IMR-90 (cell line): ENCODE measurements at regions not wholly inside any gene's neighbourhood (a gene's known extent, or its start where the extent isn't known, plus 50 kb on each side); places are given as distances from the start of the nearest gene placed in this dataset.

Source experiments
- ATAC-seq: fragments of 200-7000 bp; cut with Tn5 transposase; 2 replicates; pipeline ENCODE4 v1.9.1; 2020; ENCODE audit warnings: low read depth, mild to moderate bottlenecking, moderate library complexity
- BruUV-seq: library from RNA; stranded (reverse); fragments of 400-500 nt; replicated peaks from 2 replicates; lab custom pipeline; 2021; lab: Mats Ljungman, UMichigan
- CTCF ChIA-PET: fragments of 300-600 bp; formaldehyde crosslinking; extraction: SDS; loops from one replicate; lab custom pipeline; 2021; ENCODE audit warnings: antibody characterized with exemption; lab: Yijun Ruan, JAX
- POLR2A ChIA-PET: fragments of 300-600 bp; sonication (Branson Sonifier 250); formaldehyde crosslinking; loops from one replicate; lab custom pipeline; 2022; ENCODE audit warnings: antibody characterized with exemption; ENCODE audit not compliant: unreplicated experiment; lab: Charles Lee
- DNase-seq: peaks from one replicate; pipeline ENCODE4 v3.0.0; 2013
- H2AFZ ChIP-seq: replicated peaks from 2 replicates; pipeline ENCODE3; 2013; ENCODE audit warnings: low read length, mild to moderate bottlenecking; ENCODE audit not compliant: poor library complexity
- H2AK5ac ChIP-seq: 2 replicates; pipeline ENCODE4 v1.6.1; 2013; ENCODE audit warnings: low read depth, low read length, inconsistent platforms
- H2AK9ac ChIP-seq: replicated peaks from 2 replicates; pipeline ENCODE3; 2013; ENCODE audit warnings: mild to moderate bottlenecking, low read depth, low read length, moderate library complexity; ENCODE audit not compliant: poor library complexity
- H2BK120ac ChIP-seq: 2 replicates; pipeline ENCODE4 v1.6.1; 2013; ENCODE audit warnings: low read depth, low read length, inconsistent platforms
- H2BK15ac ChIP-seq: 3 replicates; pipeline ENCODE4 v1.6.1; 2013; ENCODE audit warnings: low read depth, low read length, inconsistent platforms
- H2BK20ac ChIP-seq: 2 replicates; pipeline ENCODE4 v1.6.1; 2013; ENCODE audit warnings: low read depth, mild to moderate bottlenecking, inconsistent platforms, low read length, moderate library complexity
- H2BK5ac ChIP-seq: 2 replicates; pipeline ENCODE4 v1.6.1; 2013; ENCODE audit warnings: mild to moderate bottlenecking, low read depth, low read length, inconsistent platforms; ENCODE audit not compliant: poor library complexity, severe bottlenecking
- H3K14ac ChIP-seq: replicated peaks from 2 replicates; pipeline ENCODE4 v1.6.1; 2013; ENCODE audit warnings: low read depth, low read length, inconsistent platforms
- H3K18ac ChIP-seq: 2 replicates; pipeline ENCODE4 v1.6.1; 2013; ENCODE audit warnings: low read depth, low read length, control low read depth
- H3K23ac ChIP-seq: 2 replicates; pipeline ENCODE4 v1.6.1; 2013; ENCODE audit warnings: low read depth, low read length, inconsistent platforms
- H3K27ac ChIP-seq: 2 replicates; pipeline ENCODE4 v1.5.1; 2013; ENCODE audit warnings: mild to moderate bottlenecking, control low read depth, low read length; ENCODE audit not compliant: insufficient read depth
- H3K27me3 ChIP-seq: 2 replicates; pipeline ENCODE4 v1.6.1; 2013; ENCODE audit warnings: low read length; ENCODE audit not compliant: control insufficient read depth, insufficient read depth
- H3K36me3 ChIP-seq: 2 replicates; pipeline ENCODE4 v1.6.1; 2013; ENCODE audit warnings: low read length, mixed read lengths; ENCODE audit not compliant: control insufficient read depth, insufficient read depth
- H3K4ac ChIP-seq: 2 replicates; pipeline ENCODE4 v1.6.1; 2013; ENCODE audit warnings: low read depth, low read length, inconsistent platforms
- H3K4me1 ChIP-seq: 2 replicates; pipeline ENCODE4 v1.6.1; 2013; ENCODE audit warnings: low read length, mixed read lengths; ENCODE audit not compliant: control insufficient read depth, insufficient read depth
- H3K4me2 ChIP-seq: 2 replicates; pipeline ENCODE4 v1.6.1; 2013; ENCODE audit warnings: low read depth, mild to moderate bottlenecking, control low read depth, low read length, moderate library complexity
- H3K4me3 ChIP-seq: 2 replicates; pipeline ENCODE4 v1.5.1; 2013; ENCODE audit warnings: low read depth, mild to moderate bottlenecking, control low read depth, low read length, moderate library complexity; ENCODE audit not compliant: insufficient read depth
- H3K56ac ChIP-seq: 2 replicates; pipeline ENCODE4 v1.6.1; 2013; ENCODE audit warnings: low read length, inconsistent platforms; ENCODE audit not compliant: insufficient read depth; ENCODE audit errors: extremely low read depth
- H3K79me1 ChIP-seq, 2 experiments: 2 replicates each; pipeline ENCODE4 v1.6.1; 2013; ENCODE audit warnings: low read length in 2 of 2, inconsistent platforms in 1 of 2, low read depth in 1 of 2
- H3K9ac ChIP-seq: 2 replicates; pipeline ENCODE4 v1.6.1; 2013; ENCODE audit warnings: low read depth, low read length, control low read depth
- H3K9me1 ChIP-seq: 2 replicates; pipeline ENCODE4 v1.6.1; 2013; ENCODE audit warnings: low read length, inconsistent platforms; ENCODE audit not compliant: insufficient read depth
- H3K9me3 ChIP-seq: 2 replicates; pipeline ENCODE4 v1.6.1; 2013; ENCODE audit warnings: low read length; ENCODE audit not compliant: control insufficient read depth, insufficient read depth
- H4K20me1 ChIP-seq: 2 replicates; pipeline ENCODE4 v1.6.1; 2013; ENCODE audit warnings: low read length, inconsistent platforms; ENCODE audit not compliant: insufficient read depth
- H4K5ac ChIP-seq: 2 replicates; pipeline ENCODE4 v1.6.1; 2013; ENCODE audit warnings: mild to moderate bottlenecking, low read depth, low read length, control low read depth
- H4K8ac ChIP-seq, 2 experiments: 2 replicates each; pipeline ENCODE4 v1.6.1; 2013; ENCODE audit warnings: low read depth in 2 of 2, low read length in 2 of 2, control low read depth in 1 of 2, inconsistent platforms in 1 of 2
- H4K91ac ChIP-seq: 2 replicates; pipeline ENCODE4 v1.6.1; 2013; ENCODE audit warnings: low read depth, low read length, inconsistent platforms; ENCODE audit not compliant: insufficient read depth
- BHLHE40 ChIP-seq: fragments of 150-350 bp; IDR thresholded peaks from 2 replicates; pipeline ENCODE4 v1.6.1; 2016; ENCODE audit warnings: mild to moderate bottlenecking, low read depth, low read length
- CEBPB ChIP-seq: IDR thresholded peaks from 2 replicates; pipeline ENCODE4 v1.6.1; 2012; ENCODE audit warnings: low read depth, low read length, improper control_type of control experiment
- CHD1 ChIP-seq: IDR thresholded peaks from 2 replicates; pipeline ENCODE4 v1.6.1; 2012; ENCODE audit warnings: low read depth, low read length, improper control_type of control experiment
- FOS ChIP-seq: fragments of 150-350 bp; IDR thresholded peaks from 2 replicates; pipeline ENCODE4 v1.6.1; 2016; ENCODE audit warnings: low read depth, low read length
- MAFK ChIP-seq: IDR thresholded peaks from 2 replicates; pipeline ENCODE4 v1.6.1; 2012; ENCODE audit warnings: low read depth, low read length, improper control_type of control experiment
- MXI1 ChIP-seq: IDR thresholded peaks from 2 replicates; pipeline ENCODE4 v1.6.1; 2012; ENCODE audit warnings: low read depth, mild to moderate bottlenecking, low read length, moderate library complexity, borderline replicate concordance
- NFE2L2 ChIP-seq: fragments of 150-350 bp; IDR thresholded peaks from 2 replicates; pipeline ENCODE4 v1.6.1; 2016; ENCODE audit warnings: low read depth, mild to moderate bottlenecking, low read length
- POLR2A ChIP-seq: IDR thresholded peaks from 2 replicates; pipeline ENCODE4 v1.6.1; 2012; ENCODE audit warnings: mild to moderate bottlenecking, low read depth, low read length
- RAD21 ChIP-seq: IDR thresholded peaks from 2 replicates; pipeline ENCODE4 v1.6.1; 2012; ENCODE audit warnings: low read length, improper control_type of control experiment
- RCOR1 ChIP-seq: IDR thresholded peaks from 2 replicates; pipeline ENCODE4 v1.6.1; 2012; ENCODE audit warnings: mild to moderate bottlenecking, low read length, improper control_type of control experiment; ENCODE audit not compliant: insufficient replicate concordance
- RFX5 ChIP-seq: IDR thresholded peaks from 2 replicates; pipeline ENCODE4 v1.8.0; 2012; ENCODE audit warnings: low read depth, mild to moderate bottlenecking, low read length, moderate library complexity
- SMC3 ChIP-seq: fragments of 150-350 bp; IDR thresholded peaks from 2 replicates; pipeline ENCODE4 v1.6.1; 2016; ENCODE audit warnings: low read depth, mild to moderate bottlenecking, antibody characterized with exemption, low read length, moderate library complexity
- WGBS, 2 experiments: methylation state at CpG; one replicate each; pipeline versions ENCODE4 v1.1.5 to v1.1.7; 2013; ENCODE audit warnings: missing lambda C conversion rate in 2 of 2; ENCODE audit not compliant: insufficient read length in 1 of 2; ENCODE audit errors: extremely low coverage in 2 of 2; 5-methylcytosine and 5-hydroxymethylcytosine counted together
- dilution Hi-C: fragments of 300-500 bp; cut with HindIII; formaldehyde crosslinking; loops from one replicate; pipeline ENCODE4 v1.14.3; 2018; ENCODE audit warnings: low sequenced_read_pairs; ENCODE audit not compliant: unreplicated experiment
- in situ Hi-C: fragments of 300-500 bp; cut with MboI; formaldehyde crosslinking; loops from 3 replicates; pipeline ENCODE4 v1.14.3; 2019; ENCODE audit warnings: low sequenced_read_pairs, inconsistent platforms, mixed read lengths
- intact Hi-C: fragments of 100-400 bp; cut with micrococcal nuclease; formaldehyde crosslinking; loops from 2 replicates; pipeline ENCODE4 v1.10.0; 2022
- TF ChIP-seq, protein P1 (sequence below): conservative IDR thresholded peaks from 2 replicates; pipeline ENCODE4 v1.5.1; 2012; ENCODE audit warnings: mild to moderate bottlenecking, low read depth, low read length, improper control_type of control experiment
- TF ChIP-seq, protein P2 (sequence below): fragments of 150-350 bp; IDR thresholded peaks from 2 replicates; pipeline ENCODE4 v1.6.1; 2016; ENCODE audit warnings: low read depth, mild to moderate bottlenecking, low read length, moderate library complexity, borderline replicate concordance
- TF ChIP-seq, protein P3 (sequence below): fragments of 150-350 bp; IDR thresholded peaks from 2 replicates; pipeline ENCODE4 v1.6.1; 2017; ENCODE audit warnings: mild to moderate bottlenecking, antibody characterized with exemption, low read length, low read depth

DNA sequence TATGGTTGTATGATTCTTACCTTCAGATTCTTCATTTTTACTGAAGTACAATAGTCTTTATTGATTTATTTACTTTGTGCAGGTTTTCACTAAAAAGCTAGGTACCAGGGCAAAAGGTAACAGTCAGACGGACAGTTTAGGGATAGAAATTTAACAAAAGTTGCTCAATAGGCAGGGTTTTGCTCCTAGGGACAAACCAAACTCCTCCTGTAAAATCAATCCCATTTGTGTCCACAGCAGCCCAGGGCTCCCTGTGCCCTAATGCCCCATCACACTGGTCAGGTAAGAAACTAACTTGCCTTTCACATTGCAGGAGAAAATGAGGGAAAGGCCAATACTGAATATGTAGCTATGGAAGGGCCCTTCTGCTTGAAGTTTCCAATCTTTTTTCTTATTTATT is 410.9 kb downstream of the EPHA4 start:
- no peak overlapping the region for H3K27ac ChIP-seq
- intact Hi-C loops = no loop called here
- no peaks in the 10 kb centered on the region for H3K9me3 ChIP-seq
- no CpG with 5 or more reads among the region's 1 CpG for WGBS, 2 experiments
- no peak overlapping the region for H3K4me2 ChIP-seq
- H2BK20ac ChIP-seq = no peak overlapping the region
- H3K79me1 ChIP-seq = no peaks in the 10 kb centered on the region
- no peak overlapping the region for H4K8ac ChIP-seq
- no peak overlapping the region for H2AK5ac ChIP-seq
- H3K9me1 ChIP-seq = no peaks in the 10 kb centered on the region
- dilution Hi-C loops = no loop called here
- H3K4me3 ChIP-seq = no peak overlapping the region
- H3K14ac ChIP-seq = no peak overlapping the region
- H2BK120ac ChIP-seq = no peak overlapping the region
- H3K23ac ChIP-seq = no peak overlapping the region
- no peak overlapping the region for H2AFZ ChIP-seq
- H3K18ac ChIP-seq = no peak overlapping the region
- H3K56ac ChIP-seq = no peak overlapping the region
- no peak overlapping the region for H3K4ac ChIP-seq
- H2AK9ac ChIP-seq = no peak overlapping the region
- no TSS peak for BruUV-seq
- H4K20me1 ChIP-seq = no peaks in the 10 kb centered on the region
- no peaks in the 10 kb centered on the region for H3K27me3 ChIP-seq
- H4K91ac ChIP-seq = no peak overlapping the region
- no peak overlapping the region for H2BK15ac ChIP-seq
- H3K36me3 ChIP-seq = no peaks in the 10 kb centered on the region
- ChIA-PET POLR2A (no interaction called here), CTCF (no interaction called here)
- ATAC-seq = no peak
- TF ChIP-seq POLR2A (no peak), CEBPB (no peak), MAFK (no peak), SMC3 (no peak), RFX5 (no peak), RAD21 (no peak), NFE2L2 (no peak), RCOR1 (no peak), MXI1 (no peak), BHLHE40 (no peak), CHD1 (no peak), FOS (no peak)
- TF ChIP-seq, protein P1, sequence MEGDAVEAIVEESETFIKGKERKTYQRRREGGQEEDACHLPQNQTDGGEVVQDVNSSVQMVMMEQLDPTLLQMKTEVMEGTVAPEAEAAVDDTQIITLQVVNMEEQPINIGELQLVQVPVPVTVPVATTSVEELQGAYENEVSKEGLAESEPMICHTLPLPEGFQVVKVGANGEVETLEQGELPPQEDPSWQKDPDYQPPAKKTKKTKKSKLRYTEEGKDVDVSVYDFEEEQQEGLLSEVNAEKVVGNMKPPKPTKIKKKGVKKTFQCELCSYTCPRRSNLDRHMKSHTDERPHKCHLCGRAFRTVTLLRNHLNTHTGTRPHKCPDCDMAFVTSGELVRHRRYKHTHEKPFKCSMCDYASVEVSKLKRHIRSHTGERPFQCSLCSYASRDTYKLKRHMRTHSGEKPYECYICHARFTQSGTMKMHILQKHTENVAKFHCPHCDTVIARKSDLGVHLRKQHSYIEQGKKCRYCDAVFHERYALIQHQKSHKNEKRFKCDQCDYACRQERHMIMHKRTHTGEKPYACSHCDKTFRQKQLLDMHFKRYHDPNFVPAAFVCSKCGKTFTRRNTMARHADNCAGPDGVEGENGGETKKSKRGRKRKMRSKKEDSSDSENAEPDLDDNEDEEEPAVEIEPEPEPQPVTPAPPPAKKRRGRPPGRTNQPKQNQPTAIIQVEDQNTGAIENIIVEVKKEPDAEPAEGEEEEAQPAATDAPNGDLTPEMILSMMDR = no peak
- TF ChIP-seq, protein P2, sequence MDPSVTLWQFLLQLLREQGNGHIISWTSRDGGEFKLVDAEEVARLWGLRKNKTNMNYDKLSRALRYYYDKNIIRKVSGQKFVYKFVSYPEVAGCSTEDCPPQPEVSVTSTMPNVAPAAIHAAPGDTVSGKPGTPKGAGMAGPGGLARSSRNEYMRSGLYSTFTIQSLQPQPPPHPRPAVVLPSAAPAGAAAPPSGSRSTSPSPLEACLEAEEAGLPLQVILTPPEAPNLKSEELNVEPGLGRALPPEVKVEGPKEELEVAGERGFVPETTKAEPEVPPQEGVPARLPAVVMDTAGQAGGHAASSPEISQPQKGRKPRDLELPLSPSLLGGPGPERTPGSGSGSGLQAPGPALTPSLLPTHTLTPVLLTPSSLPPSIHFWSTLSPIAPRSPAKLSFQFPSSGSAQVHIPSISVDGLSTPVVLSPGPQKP = no peak
- TF ChIP-seq, protein P3, sequence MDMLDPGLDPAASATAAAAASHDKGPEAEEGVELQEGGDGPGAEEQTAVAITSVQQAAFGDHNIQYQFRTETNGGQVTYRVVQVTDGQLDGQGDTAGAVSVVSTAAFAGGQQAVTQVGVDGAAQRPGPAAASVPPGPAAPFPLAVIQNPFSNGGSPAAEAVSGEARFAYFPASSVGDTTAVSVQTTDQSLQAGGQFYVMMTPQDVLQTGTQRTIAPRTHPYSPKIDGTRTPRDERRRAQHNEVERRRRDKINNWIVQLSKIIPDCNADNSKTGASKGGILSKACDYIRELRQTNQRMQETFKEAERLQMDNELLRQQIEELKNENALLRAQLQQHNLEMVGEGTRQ = no peak
- H3K9ac ChIP-seq = no peak overlapping the region
- no peak for DNase-seq
- in situ Hi-C loops = no loop called here
- H3K4me1 ChIP-seq = no peaks in the 10 kb centered on the region
- H4K5ac ChIP-seq = no peak overlapping the region
- no peak overlapping the region for H2BK5ac ChIP-seq
